GM12874 (cell line): ENCODE measurements at regions not wholly inside any gene's neighbourhood (a gene's known extent, or its start where the extent isn't known, plus 50 kb on each side); places are given as distances from the start of the nearest gene placed in this dataset.

Experiments
- TF ChIP-seq, protein P1 (sequence below): IDR thresholded peaks from 2 replicates; pipeline ENCODE4 v1.5.1; 2011; ENCODE audit warnings: low read depth, mild to moderate bottlenecking, control low read depth, low read length, moderate library complexity; ENCODE audit not compliant: insufficient read depth

DNA sequence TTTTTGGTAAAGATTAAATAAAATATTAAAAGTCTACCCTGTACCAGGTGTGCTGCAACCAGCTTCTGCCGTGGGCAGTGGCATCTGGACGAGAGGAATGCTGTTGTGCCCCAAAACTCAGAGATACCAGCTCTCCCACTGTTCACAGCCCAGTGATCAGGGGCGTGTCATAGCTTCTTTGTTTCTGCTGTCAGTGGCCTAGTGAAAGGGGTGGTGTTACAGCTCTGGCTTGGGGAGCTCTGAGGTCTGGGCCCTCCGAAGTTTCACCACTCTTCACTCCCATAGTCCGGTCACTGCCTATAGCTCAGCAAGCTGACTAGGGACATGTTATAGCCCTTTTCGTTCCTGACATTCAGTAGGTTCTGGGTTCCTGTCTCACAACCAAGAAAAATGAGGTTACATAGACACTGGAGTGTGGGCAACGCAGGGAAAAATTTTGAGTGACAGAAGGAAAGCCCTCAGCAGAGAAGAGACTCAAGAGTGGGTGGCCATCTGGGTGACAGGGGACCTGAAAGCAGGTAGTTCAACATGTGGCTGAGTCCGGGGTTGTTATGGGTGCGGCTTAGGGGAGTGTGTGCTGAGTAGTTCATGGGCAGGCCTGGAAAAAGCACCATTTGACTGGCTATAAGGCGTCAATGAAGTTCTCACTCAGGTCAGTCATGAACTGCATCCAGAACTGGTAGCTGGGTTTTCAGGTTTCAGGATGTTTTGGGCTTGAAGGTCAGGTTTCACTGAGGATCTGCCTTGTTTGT lies 1184.4 kb upstream of the PABPC4L start:
- TF ChIP-seq, protein P1, sequence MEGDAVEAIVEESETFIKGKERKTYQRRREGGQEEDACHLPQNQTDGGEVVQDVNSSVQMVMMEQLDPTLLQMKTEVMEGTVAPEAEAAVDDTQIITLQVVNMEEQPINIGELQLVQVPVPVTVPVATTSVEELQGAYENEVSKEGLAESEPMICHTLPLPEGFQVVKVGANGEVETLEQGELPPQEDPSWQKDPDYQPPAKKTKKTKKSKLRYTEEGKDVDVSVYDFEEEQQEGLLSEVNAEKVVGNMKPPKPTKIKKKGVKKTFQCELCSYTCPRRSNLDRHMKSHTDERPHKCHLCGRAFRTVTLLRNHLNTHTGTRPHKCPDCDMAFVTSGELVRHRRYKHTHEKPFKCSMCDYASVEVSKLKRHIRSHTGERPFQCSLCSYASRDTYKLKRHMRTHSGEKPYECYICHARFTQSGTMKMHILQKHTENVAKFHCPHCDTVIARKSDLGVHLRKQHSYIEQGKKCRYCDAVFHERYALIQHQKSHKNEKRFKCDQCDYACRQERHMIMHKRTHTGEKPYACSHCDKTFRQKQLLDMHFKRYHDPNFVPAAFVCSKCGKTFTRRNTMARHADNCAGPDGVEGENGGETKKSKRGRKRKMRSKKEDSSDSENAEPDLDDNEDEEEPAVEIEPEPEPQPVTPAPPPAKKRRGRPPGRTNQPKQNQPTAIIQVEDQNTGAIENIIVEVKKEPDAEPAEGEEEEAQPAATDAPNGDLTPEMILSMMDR: no peak

DNA sequence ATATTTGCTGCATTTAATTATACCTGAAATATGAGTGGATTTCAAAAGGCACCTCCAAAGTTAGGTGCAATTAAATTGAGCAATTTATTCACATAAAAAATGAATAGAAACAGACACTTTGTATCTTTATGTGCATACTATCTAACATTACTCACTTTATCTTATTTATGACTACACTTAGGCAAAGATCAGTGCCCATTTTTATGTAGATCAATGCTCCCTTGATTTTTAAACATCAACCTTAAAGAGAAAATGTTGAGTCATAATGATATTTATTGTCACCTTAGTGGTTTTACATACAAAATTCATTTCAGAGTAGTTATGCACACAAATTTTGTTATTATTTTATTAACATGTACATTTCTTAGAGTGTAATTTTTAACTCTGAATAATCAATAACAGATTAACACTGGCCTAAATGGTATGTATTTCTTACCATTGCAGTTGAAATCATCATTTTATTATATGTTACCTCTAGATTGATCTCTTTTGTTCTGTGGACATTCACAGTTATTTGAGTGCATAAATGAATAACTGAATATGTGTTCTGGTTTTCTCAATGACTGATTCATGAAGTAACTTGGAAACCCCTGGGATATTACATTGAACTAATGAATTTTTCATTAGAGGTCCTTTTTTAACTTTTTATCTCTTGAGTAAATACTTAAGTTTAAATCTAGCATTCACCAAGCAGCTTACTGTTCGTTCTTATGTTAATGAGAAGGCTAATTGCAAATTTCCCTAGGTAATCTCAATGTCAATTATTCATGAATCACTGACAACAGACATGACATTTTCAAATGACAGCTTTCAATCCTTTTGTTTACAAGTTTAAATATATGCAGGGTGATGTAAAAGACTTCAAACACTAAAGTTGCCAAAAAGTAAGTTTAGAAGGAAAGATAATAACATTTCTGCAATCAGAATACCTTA lies 1182.0 kb upstream of the PABPC4L start:
- TF ChIP-seq, protein P1: no peak

DNA sequence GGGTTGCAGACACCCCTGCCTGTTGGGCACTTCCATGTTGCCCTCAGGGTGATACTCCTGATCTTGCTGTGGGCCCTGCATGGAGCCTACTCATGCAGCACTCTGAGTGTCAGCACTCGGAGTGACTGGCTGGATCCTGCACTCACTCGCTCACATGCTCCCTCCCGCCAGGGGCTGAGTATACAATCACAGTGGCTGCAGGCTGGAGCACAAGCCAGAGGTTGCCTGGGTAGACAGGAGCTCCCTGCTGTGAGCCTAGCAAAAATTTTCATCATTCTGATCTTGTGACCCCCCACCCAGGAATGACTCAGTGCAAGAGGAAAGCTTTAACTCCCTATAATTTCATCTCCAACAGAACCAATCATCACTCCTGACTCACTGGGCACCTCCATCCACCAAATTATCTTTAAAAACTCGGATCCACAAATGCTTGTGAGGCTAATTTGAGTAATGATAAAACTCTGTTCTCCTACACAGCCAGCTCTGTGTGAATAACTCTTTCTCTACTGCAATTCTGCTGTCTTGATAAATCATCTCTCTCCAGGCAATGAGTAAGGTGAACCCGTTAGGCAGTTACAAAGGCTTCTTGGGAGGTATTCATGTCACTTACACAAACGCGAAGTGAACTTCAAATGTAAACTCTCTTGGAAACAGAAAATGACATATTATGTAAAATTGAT lies 1180.8 kb upstream of the PABPC4L start:
- TF ChIP-seq, protein P1: no peak

DNA sequence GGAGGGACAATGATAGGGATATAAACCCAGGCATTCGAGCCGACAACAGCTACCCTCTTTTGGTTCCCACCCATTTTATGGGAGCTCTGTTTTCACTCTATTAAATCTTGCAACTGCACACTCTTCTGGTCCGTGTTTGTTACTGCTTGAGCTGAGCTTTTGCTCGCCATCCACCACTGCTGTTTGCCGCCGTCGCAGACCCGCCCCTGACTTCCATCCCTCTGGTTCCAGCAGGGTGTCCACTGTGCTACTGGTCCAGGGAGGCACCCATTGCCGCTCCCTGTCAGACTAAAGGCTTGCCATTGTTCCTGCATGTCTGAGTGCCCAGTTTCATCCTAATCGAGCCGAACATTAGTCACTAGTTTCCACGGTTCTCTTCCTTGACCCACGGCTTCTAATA lies 1170.5 kb upstream of the PABPC4L start:
- TF ChIP-seq, protein P1: no peak

DNA sequence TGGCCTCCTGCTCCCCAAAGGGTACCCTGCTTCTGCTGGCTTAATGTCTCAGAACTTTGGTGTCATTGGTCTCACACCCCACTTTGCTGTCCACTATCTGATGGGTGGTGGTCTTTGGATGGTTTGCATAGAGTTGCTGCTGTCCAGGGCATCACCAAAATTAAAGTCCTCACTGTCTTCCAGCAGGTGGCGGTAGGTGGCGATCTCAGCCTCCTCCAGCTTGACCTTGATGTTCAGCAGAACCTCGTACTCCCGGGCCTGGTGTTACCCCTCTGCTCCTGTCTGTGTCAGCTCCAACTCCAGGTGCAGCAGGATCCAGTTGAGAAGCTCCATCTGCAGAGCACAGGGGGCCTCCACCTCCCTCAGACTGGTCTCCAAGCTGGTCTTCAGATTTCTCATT lies 1169.5 kb upstream of the PABPC4L start:
- TF ChIP-seq, protein P1: peak; percentile 43

DNA sequence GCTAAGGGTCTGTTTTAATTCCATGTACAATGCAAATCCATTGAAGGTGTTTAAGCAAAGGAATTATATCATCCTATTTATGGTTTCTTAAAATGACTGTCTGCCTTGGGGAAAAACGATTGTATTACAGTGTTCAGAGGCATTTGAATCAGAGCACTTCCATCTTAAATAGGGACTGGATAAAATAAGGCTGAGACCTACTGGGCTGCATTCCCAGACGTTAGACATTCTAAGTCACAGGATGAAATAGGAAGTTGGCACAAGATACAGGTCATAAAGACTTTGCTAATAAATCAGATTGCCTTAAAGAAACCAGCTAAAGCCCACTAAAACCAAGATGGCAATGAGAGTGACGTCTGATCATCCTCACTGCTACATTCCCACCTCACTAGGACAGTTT lies 1167.2 kb upstream of the PABPC4L start:
- TF ChIP-seq, protein P1: no peak

DNA sequence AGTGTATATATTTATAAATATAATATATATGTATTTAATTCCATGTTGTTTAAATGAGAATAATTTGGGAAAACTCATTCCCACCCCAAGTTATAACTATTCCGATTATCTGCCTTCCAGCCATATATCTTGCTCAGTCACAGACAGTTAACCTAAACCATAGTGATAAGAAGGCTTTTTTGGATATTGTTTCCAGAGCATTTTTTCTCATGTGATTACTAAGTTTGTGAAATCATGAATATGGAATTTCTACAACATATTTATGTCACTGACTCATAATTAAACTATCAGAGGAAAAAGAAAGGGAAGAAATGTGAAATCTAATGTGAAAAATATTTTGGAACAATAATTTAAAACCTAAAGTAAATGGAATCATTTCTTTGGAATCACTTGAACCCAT lies 1163.5 kb upstream of the PABPC4L start:
- TF ChIP-seq, protein P1: no peak
